GM03348 (cell line): ENCODE measurements at regions not wholly inside any gene's neighbourhood (a gene's known extent, or its start where the extent isn't known, plus 50 kb on each side); places are given as distances from the start of the nearest gene placed in this dataset.

Experiments used
- DNase-seq: peaks from one replicate; pipeline ENCODE4 v3.0.0; 2012; ENCODE audit warnings: low spot score

GRCh38 chr4:151887031-151887815 is 126.4 kb upstream of the GATB start:
- no peak for DNase-seq

GRCh38 chr4:151885123-151885522 is 124.3 kb upstream of the GATB start:
- DNase-seq, result no peak

- no peak for DNase-seq
Measured at GRCh38 chr4:151883747-151884146, 122.9 kb upstream of the GATB start.

- no peak for DNase-seq
Measured at GRCh38 chr4:151882072-151882803, 121.4 kb upstream of the GATB start.

GRCh38 chr4:151879705-151880445 is 119.1 kb upstream of the GATB start:
- DNase-seq, result no peak

GRCh38 chr4:151876381-151876988 is 115.7 kb upstream of the GATB start:
- DNase-seq, result no peak

- DNase-seq, result no peak
Measured at GRCh38 chr4:151874328-151874727, 113.5 kb upstream of the GATB start.

- no peak for DNase-seq
Measured at GRCh38 chr4:151866592-151866918, 105.7 kb upstream of the GATB start.

- no peak for DNase-seq
Measured at GRCh38 chr4:151865744-151866591, 105.2 kb upstream of the GATB start.

GRCh38 chr4:151865312-151865711 is 104.5 kb upstream of the GATB start:
- DNase-seq, result no peak

- DNase-seq, result no peak
Measured at GRCh38 chr4:151864068-151864467, 103.3 kb upstream of the GATB start.

- no peak for DNase-seq
Measured at GRCh38 chr4:151862766-151863165, 102.0 kb upstream of the GATB start.

GRCh38 chr4:151860561-151861093 is 99.8 kb upstream of the GATB start:
- DNase-seq, result no peak

GRCh38 chr4:151859641-151860040 is 98.8 kb upstream of the GATB start:
- no peak for DNase-seq

GRCh38 chr4:151858356-151858755 is 97.5 kb upstream of the GATB start:
- no peak for DNase-seq

- DNase-seq, result no peak
Measured at GRCh38 chr4:151857368-151857767, 96.6 kb upstream of the GATB start.

- DNase-seq, result no peak
Measured at GRCh38 chr4:151855747-151856146, 94.9 kb upstream of the GATB start.

- DNase-seq, result no peak
Measured at GRCh38 chr4:151854731-151855130, 93.9 kb upstream of the GATB start.

- no peak for DNase-seq
Measured at GRCh38 chr4:151853034-151853433, 92.2 kb upstream of the GATB start.

- no peak for DNase-seq
Measured at GRCh38 chr4:151852202-151852601, 91.4 kb upstream of the GATB start.

- DNase-seq, result no peak
Measured at GRCh38 chr4:151851354-151851753, 90.5 kb upstream of the GATB start.
